Neural progenitor cell (in vitro differentiated cells): ENCODE measurements at regions not wholly inside any gene's neighbourhood (a gene's known extent, or its start where the extent isn't known, plus 50 kb on each side); places are given as distances from the start of the nearest gene placed in this dataset.

Experiments
- CTCF ChIP-seq: fragments of 200-600 bp; sonication (generic); IDR thresholded peaks from 2 replicates; pipeline ENCODE4 v1.5.1; 2017; ENCODE audit warnings: antibody characterized with exemption, mild to moderate bottlenecking
- EZH2 ChIP-seq: fragments of 200-600 bp; sonication (generic); IDR thresholded peaks from 2 replicates; pipeline ENCODE4 v1.6.1; 2017; ENCODE audit warnings: antibody characterized with exemption, mild to moderate bottlenecking, moderate library complexity

- TF ChIP-seq CTCF, result no peak
- no peak for TF ChIP-seq EZH2
Observed at GRCh38 chr7:136146925-136147324, 169.8 kb upstream of the MTPN start.
